Neural cell (in vitro differentiated cells): ENCODE measurements at regions not wholly inside any gene's neighbourhood (a gene's known extent, or its start where the extent isn't known, plus 50 kb on each side); places are given as distances from the start of the nearest gene placed in this dataset.

Experiments used
- small RNA-seq, 3 experiments: library from RNA; depleted of rRNA; stranded (forward); fragments of <200 nt; gene quantifications; one replicate each; pipeline ENCODE3, GENCODE V24; 2012

Small RNAs in the stretch of these regions (small RNA-seq; reads per million reads assigned to genes)
- 0 to 7.3 (median 0) reads per million in 3 experiments for gene COX7A2P2
- gene RNU6-34P, result 0.33 to 3.0 (median 0.45) reads per million in 3 experiments
